BE2C (cell line): ENCODE measurements at regions not wholly inside any gene's neighbourhood (a gene's known extent, or its start where the extent isn't known, plus 50 kb on each side); places are given as distances from the start of the nearest gene placed in this dataset.

ENCODE experiments used
- DNase-seq: peaks from one replicate; pipeline ENCODE4 v3.0.0-alpha.2; 2020
- H3K27me3 ChIP-seq: fragments of 250-450 bp; sonication (Bioruptor Pico); 2 replicates; pipeline ENCODE4 v1.5.1; 2020; ENCODE audit warnings: mild to moderate bottlenecking
- H3K36me3 ChIP-seq: fragments of 250-450 bp; sonication (Bioruptor Pico); 2 replicates; pipeline ENCODE4 v1.5.1; 2020; ENCODE audit warnings: mild to moderate bottlenecking
- H3K4me1 ChIP-seq: fragments of 250-450 bp; sonication (Bioruptor Pico); 2 replicates; pipeline ENCODE4 v1.5.1; 2020
- H3K4me3 ChIP-seq: 2 replicates; pipeline ENCODE4 v1.5.1; 2011; ENCODE audit warnings: low read depth, low read length
- H3K9me3 ChIP-seq: fragments of 250-450 bp; sonication (Bioruptor Pico); 2 replicates; pipeline ENCODE4 v1.5.1; 2020
- CTCF ChIP-seq: IDR thresholded peaks from 2 replicates; pipeline ENCODE4 v1.5.1; 2012; ENCODE audit warnings: mild to moderate bottlenecking, low read depth, low read length

GRCh38 chrX:18026166-18026565, 165.1 kb upstream of the RAI2 start:
- no peak for TF ChIP-seq CTCF
- Histone ChIP-seq H3K27me3 (no peaks in the 10 kb centered on the region), H3K9me3 (no peaks in the 10 kb centered on the region), H3K4me3 (no peak overlapping the region), H3K36me3 (no peaks in the 10 kb centered on the region), H3K4me1 (no peaks in the 10 kb centered on the region)
- no peak for DNase-seq

DNA sequence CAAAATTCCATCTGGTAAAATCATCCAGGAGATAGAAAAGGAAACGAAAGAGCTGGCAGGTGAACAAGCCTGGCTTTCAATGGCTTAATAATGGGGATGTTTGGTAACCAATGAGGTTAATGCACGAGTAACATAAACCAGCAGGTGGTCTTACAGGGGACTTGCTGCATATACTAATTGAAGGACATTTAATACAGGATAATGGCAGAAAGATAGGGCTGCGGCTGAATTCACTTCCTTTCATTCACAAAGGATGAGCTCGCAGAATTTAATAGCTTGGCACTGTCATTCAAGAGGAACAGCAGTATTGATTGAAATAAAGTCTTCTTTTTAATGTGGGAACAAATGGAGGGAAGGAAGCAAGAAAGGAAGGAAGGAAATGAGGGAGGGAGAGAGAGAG, 156.3 kb upstream of the RAI2 start:
- H3K4me1 ChIP-seq: no peaks in the 10 kb centered on the region
- DNase-seq: no peak
- no peaks in the 10 kb centered on the region for H3K9me3 ChIP-seq
- TF ChIP-seq CTCF: no peak
- no peak overlapping the region for H3K4me3 ChIP-seq
- H3K27me3 ChIP-seq: no peaks in the 10 kb centered on the region
- no peaks in the 10 kb centered on the region for H3K36me3 ChIP-seq

- Histone ChIP-seq H3K4me1 (no peaks in the 10 kb centered on the region), H3K4me3 (no peak overlapping the region), H3K27me3 (no peaks in the 10 kb centered on the region), H3K36me3 (no peaks in the 10 kb centered on the region), H3K9me3 (no peaks in the 10 kb centered on the region)
- TF ChIP-seq CTCF: no peak
- DNase-seq: no peak
Observed at GRCh38 chrX:18016941-18017340, 155.8 kb upstream of the RAI2 start.

DNA sequence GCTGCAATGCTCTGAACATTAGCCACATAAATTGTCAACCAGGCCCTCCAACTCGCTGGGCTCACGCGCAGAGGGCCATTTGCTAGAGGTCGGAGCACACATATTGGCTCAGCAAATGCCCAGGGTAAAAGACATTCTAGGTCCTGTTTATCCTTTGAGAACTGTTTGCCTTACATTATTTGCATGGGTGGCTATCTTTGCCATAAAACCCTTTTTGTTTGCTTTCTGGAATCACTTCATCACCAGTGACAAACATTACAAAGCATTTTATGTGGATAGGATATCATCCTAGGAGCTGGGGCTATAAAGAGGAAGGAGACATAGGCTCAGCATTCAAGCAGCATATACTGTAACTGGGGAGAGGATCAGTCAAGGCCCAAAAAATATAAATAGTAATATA, 149.2 kb upstream of the RAI2 start:
- no peaks in the 10 kb centered on the region for H3K36me3 ChIP-seq
- no peaks in the 10 kb centered on the region for H3K27me3 ChIP-seq
- no peak for TF ChIP-seq CTCF
- no peak overlapping the region for H3K4me3 ChIP-seq
- H3K9me3 ChIP-seq: no peaks in the 10 kb centered on the region
- no peaks in the 10 kb centered on the region for H3K4me1 ChIP-seq
- no peak for DNase-seq

GRCh38 chrX:18003876-18004275, 142.8 kb upstream of the RAI2 start:
- Histone ChIP-seq H3K27me3 (no peaks in the 10 kb centered on the region), H3K4me1 (no peaks in the 10 kb centered on the region), H3K9me3 (no peaks in the 10 kb centered on the region), H3K4me3 (no peak overlapping the region), H3K36me3 (no peaks in the 10 kb centered on the region)
- TF ChIP-seq CTCF: no peak
- DNase-seq: no peak

DNA sequence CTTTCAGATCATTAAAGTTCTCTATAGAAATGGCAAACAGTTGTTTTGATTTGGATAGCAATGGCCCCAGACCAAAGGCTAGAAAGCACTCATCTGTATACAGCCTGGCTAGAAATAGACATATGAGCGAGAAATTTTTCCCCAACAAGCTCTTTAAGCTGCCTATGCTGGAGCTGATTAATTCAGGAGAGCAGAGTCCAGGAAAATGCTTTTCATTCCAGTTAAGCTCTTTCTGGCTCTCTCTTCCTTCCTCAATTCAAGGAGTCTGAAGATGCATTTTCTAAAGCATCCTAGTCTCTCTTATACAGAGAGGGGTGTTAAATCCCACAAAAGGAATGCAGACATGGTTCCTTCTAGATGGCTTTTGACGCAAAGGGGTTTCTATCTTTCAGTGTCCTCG, 141.7 kb upstream of the RAI2 start:
- TF ChIP-seq CTCF: no peak
- H3K4me3 ChIP-seq: no peak overlapping the region
- no peaks in the 10 kb centered on the region for H3K27me3 ChIP-seq
- H3K36me3 ChIP-seq: no peaks in the 10 kb centered on the region
- no peak for DNase-seq
- H3K9me3 ChIP-seq: no peaks in the 10 kb centered on the region
- H3K4me1 ChIP-seq: no peaks in the 10 kb centered on the region
